ENCODE measurements at regions not wholly inside any gene's neighbourhood (a gene's known extent, or its start where the extent isn't known, plus 50 kb on each side); places are given as distances from the start of the nearest gene placed in this dataset.
"Not testable (repeated sequence)": the region's sequence is repeated elsewhere in the genome, so short reads cannot be mapped to it uniquely, and the experiment has no call there.

- DNase-seq (ENCODE audit: low read depth, low spot score) = no peak
Measured at GRCh38 chr20:43837856-43838702, 76.6 kb upstream of the TOX2 start.

- no peak for DNase-seq (ENCODE audit: low read depth, low spot score)
Measured at GRCh38 chr20:43836790-43837189, 77.9 kb upstream of the TOX2 start.

- no peak for DNase-seq (ENCODE audit: low read depth, low spot score)
Measured at GRCh38 chr20:43835944-43836508, 78.6 kb upstream of the TOX2 start.

- no peak for DNase-seq (ENCODE audit: low read depth, low spot score)
Measured at GRCh38 chr20:43833511-43834395, 80.9 kb upstream of the TOX2 start.

- DNase-seq (ENCODE audit: low read depth, low spot score) = no peak
Measured at GRCh38 chr20:43832961-43833360, 81.7 kb upstream of the TOX2 start.

GRCh38 chr20:43832096-43832816, 82.4 kb upstream of the TOX2 start:
- DNase-seq (ENCODE audit: low read depth, low spot score) = no peak

GRCh38 chr20:43831481-43832065, 83.1 kb upstream of the TOX2 start:
- DNase-seq (ENCODE audit: low read depth, low spot score) = no peak

GRCh38 chr20:43830883-43831282, 83.8 kb upstream of the TOX2 start:
- DNase-seq (ENCODE audit: low read depth, low spot score) = no peak

GRCh38 chr20:43829951-43830690, 84.5 kb upstream of the TOX2 start:
- no peak for DNase-seq (ENCODE audit: low read depth, low spot score)

GRCh38 chr20:43827940-43828562, 86.6 kb upstream of the TOX2 start:
- no peak for DNase-seq (ENCODE audit: low read depth, low spot score)

- not testable (repeated sequence) for DNase-seq (ENCODE audit: low read depth, low spot score)
Measured at GRCh38 chr20:43826943-43827342, 87.7 kb upstream of the TOX2 start.

- DNase-seq (ENCODE audit: low read depth, low spot score) = no peak
Measured at GRCh38 chr20:43825581-43825980, 89.1 kb upstream of the TOX2 start.

GRCh38 chr20:43825051-43825402, 89.6 kb upstream of the TOX2 start:
- no peak for DNase-seq (ENCODE audit: low read depth, low spot score)

GRCh38 chr20:43824309-43825050, 90.2 kb upstream of the TOX2 start:
- DNase-seq (ENCODE audit: low read depth, low spot score) = no peak

- no peak for DNase-seq (ENCODE audit: low read depth, low spot score)
Measured at GRCh38 chr20:43821795-43822194, 92.9 kb upstream of the TOX2 start.

- DNase-seq (ENCODE audit: low read depth, low spot score) = no peak
Measured at GRCh38 chr20:43820731-43821330, 93.8 kb upstream of the TOX2 start.

GRCh38 chr20:43812216-43812615, 85.4 kb upstream of the GTSF1L start:
- DNase-seq (ENCODE audit: low read depth, low spot score) = no peak

GRCh38 chr20:43809206-43809819, 82.5 kb upstream of the GTSF1L start:
- no peak for DNase-seq (ENCODE audit: low read depth, low spot score)

GRCh38 chr20:43804781-43805180, 78.0 kb upstream of the GTSF1L start:
- no peak for DNase-seq (ENCODE audit: low read depth, low spot score)

All from smooth muscle cell of the brain vasculature (primary cell).